ENCODE measurements at regions not wholly inside any gene's neighbourhood (a gene's known extent, or its start where the extent isn't known, plus 50 kb on each side); places are given as distances from the start of the nearest gene placed in this dataset.

DNA sequence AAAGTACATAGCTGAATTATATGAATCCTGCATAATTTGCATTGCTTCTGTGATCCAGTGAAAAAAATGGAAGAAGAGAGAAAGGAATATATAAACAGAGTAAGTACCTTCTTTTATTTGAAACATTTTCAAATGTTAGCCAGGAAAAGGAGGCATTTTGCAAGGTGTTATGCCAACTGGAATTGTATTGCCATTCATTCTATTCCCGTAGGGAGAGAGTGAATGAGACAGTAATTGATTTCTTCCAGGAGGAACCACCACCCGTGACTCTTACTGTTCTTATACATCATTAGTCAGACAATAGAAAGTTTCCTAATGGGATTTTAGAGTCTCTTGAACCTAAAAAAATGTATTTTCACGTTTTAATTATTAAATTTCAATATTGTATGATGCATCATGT lies 324.1 kb upstream of the ALCAM start:
- Histone ChIP-seq H3K9me3 (ENCODE audit: control insufficient read depth, low read depth, low read length) (no peaks in the 10 kb centered on the region), H2BK5ac (ENCODE audit: insufficient read length, low read length) (no peak overlapping the region), H2AFZ (ENCODE audit: low read length) (no peak overlapping the region), H2BK20ac (ENCODE audit: low read depth, low read length, poor library complexity, severe bottlenecking) (no peak overlapping the region), H3K9ac (ENCODE audit: extremely low read depth, insufficient read length, low read length) (no peak overlapping the region), H4K20me1 (ENCODE audit: control insufficient read depth, insufficient read depth, insufficient read length) (no peaks in the 10 kb centered on the region), H2BK120ac (ENCODE audit: low read depth, low read length, poor library complexity, severe bottlenecking) (no peak overlapping the region), H3K4me2 (ENCODE audit: insufficient read depth, insufficient read length, low read length) (no peak overlapping the region), H4K91ac (ENCODE audit: insufficient read length, low read depth, low read length) (no peak overlapping the region), H3K27ac (ENCODE audit: insufficient read length, low read depth, low read length) (no peak overlapping the region), H3K23ac (ENCODE audit: insufficient read length, low read depth, low read length) (no peak overlapping the region), H2BK12ac (ENCODE audit: insufficient read length, low read depth, low read length) (no peak overlapping the region), H3K56ac (ENCODE audit: insufficient read length, low read depth, low read length) (no peak overlapping the region), H4K5ac (ENCODE audit: insufficient read length, low read depth, low read length) (no peak overlapping the region), H3K14ac (ENCODE audit: insufficient read depth, low read length) (no peak overlapping the region), H3K79me1 (ENCODE audit: insufficient read depth, low read depth, low read length, poor library complexity, severe bottlenecking) (no peaks in the 10 kb centered on the region), H2BK15ac (ENCODE audit: low read depth, low read length) (no peak overlapping the region), H3K4ac (ENCODE audit: low read depth, low read length) (no peak overlapping the region), H3K27me3 (ENCODE audit: insufficient read depth, low read length) (no peaks in the 10 kb centered on the region), H3K4me1 (ENCODE audit: insufficient read depth, low read length) (no peaks in the 10 kb centered on the region), H3K23me2 (ENCODE audit: insufficient read length, low read depth, low read length, poor library complexity, severe bottlenecking) (no peaks in the 10 kb centered on the region), H4K8ac (replicated peaks; ENCODE audit: insufficient read length, low read depth, low read length) (no peak overlapping the region), H3T11ph (ENCODE audit: low read length) (no peak overlapping the region), H3K18ac (ENCODE audit: insufficient read length, low read depth, low read length) (no peak overlapping the region), H3K79me2 (ENCODE audit: insufficient read depth, low read length) (no peaks in the 10 kb centered on the region), H2AK5ac (ENCODE audit: insufficient read length, low read length) (no peak overlapping the region)
- no peak overlapping the region for H3K4me3 Mint-ChIP-seq
- no peaks in the 10 kb centered on the region for H3K4me1 Mint-ChIP-seq
- H3K9me3 Mint-ChIP-seq = no peaks in the 10 kb centered on the region; a peak in 1 of 5 replicates
- H3K27me3 Mint-ChIP-seq (ENCODE audit: low read depth) = no peaks in the 10 kb centered on the region
- TF ChIP-seq CTCF (conservative IDR thresholded peaks at IDR 0.05) = no peak
- no CpG with 5 or more reads among the region's 3 CpGs for WGBS (ENCODE audit: extremely low coverage, insufficient read length, low lambda C conversion rate)
- DNase-seq = no peak
- no peak overlapping the region for H3K27ac Mint-ChIP-seq
- no peaks in the 10 kb centered on the region; a peak in 1 of 7 replicates for H3K36me3 Mint-ChIP-seq (ENCODE audit: insufficient read depth in 1 of 3, low read depth in 3 of 3)
